ENCODE measurements at regions not wholly inside any gene's neighbourhood (a gene's known extent, or its start where the extent isn't known, plus 50 kb on each side); places are given as distances from the start of the nearest gene placed in this dataset.
A peak's percentile ranks its signal among the peaks of the same experiment; 100 is the strongest.

DNA sequence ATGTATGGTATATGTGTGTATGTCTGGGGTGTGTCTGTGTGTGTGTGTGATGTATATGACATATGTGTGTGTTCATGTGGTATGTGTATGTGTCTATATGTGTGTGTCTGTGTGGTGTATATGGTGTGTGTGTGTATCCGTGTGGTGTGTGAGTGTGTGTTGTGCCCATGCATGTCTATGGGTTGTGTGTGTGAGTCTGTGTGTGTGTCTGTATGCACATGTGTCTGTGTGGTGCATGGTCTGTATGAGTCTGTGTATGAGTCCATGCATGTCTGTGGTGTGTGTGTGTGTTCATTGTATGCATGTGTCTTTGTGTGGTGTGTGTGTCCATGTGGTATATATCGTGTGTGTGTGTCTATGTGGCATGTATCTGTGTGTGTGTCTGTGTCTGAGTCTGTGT lies 168.1 kb upstream of the GSC start:
- intact Hi-C loops (cut with DNase I) = loop anchor here (5.0 to 10.0 kb wide), 2 partner anchors 159 to 163 kb away; partner anchors contain the start of gene GSC
- peak overlapping the region in 3 of 4 donors; percentile 91 to 95 (median 94) for H3K27ac ChIP-seq
- 92 to 94% methylated on average over 2 of the region's 2 CpGs for WGBS, 2 donors
- TF ChIP-seq EP300 (IDR thresholded peaks at IDR 0.05) (no peak), POLR2A (IDR thresholded peaks at IDR 0.05) (no peak), POLR2AphosphoS5 (IDR thresholded peaks at IDR 0.05) (no peak)
- TF ChIP-seq, protein P1, sequence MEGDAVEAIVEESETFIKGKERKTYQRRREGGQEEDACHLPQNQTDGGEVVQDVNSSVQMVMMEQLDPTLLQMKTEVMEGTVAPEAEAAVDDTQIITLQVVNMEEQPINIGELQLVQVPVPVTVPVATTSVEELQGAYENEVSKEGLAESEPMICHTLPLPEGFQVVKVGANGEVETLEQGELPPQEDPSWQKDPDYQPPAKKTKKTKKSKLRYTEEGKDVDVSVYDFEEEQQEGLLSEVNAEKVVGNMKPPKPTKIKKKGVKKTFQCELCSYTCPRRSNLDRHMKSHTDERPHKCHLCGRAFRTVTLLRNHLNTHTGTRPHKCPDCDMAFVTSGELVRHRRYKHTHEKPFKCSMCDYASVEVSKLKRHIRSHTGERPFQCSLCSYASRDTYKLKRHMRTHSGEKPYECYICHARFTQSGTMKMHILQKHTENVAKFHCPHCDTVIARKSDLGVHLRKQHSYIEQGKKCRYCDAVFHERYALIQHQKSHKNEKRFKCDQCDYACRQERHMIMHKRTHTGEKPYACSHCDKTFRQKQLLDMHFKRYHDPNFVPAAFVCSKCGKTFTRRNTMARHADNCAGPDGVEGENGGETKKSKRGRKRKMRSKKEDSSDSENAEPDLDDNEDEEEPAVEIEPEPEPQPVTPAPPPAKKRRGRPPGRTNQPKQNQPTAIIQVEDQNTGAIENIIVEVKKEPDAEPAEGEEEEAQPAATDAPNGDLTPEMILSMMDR (IDR thresholded peaks at IDR 0.05) = no peak
- H3K36me3 ChIP-seq = no peaks in the 10 kb centered on the region
- DNase-seq = no peak
- no peaks in the 10 kb centered on the region for H3K9me3 ChIP-seq
- no peaks in the 10 kb centered on the region for H3K27me3 ChIP-seq
- peaks cover 0 to 51% (median 45%) of the 10 kb centered on the region in 4 donors for H3K4me1 ChIP-seq
- H3K4me3 ChIP-seq = no peak overlapping the region

DNA sequence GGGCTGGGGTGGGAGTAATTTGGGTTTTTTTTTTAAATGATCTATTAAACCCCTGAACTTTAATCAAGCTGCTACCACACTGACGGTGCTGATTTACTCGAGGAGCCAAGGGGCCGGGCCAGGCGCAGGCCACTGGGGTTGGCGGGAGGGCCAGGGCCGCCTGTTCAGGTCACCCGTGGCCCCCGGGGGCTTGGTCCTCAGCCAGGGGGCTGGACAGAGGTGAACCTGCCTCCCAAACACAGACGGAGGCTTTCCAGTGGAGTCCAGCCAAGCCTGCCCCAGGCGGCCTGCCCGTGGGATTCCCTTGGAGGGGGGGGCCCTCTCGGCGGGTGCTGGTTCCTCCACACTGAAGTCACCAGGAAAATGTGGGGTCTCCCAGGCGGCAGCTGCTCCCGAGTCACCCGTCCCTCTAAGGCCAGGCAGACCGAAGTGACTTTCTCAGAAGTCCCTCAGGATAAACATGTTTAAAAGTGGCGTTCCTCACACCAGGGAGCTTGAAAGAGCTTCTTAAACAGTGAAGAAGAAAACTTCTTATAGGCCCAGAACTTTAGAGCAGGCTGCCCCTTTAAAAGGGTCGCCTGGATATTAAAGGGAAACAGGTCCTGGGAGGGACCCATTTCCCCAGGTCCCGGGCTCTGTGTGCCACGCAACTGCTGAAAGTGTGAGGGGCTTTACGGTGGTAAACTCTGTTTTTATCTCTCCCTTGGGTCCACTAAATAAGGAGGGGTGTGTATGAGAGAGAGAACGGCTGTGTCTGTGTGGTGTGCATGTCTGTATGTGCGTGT lies 167.2 kb upstream of the GSC start:
- peaks cover 0 to 59% (median 50%) of the 10 kb centered on the region in 4 donors for H3K4me1 ChIP-seq
- no peaks in the 10 kb centered on the region for H3K36me3 ChIP-seq
- TF ChIP-seq POLR2A (IDR thresholded peaks at IDR 0.05) (no peak), POLR2AphosphoS5 (IDR thresholded peaks at IDR 0.05) (no peak), EP300 (IDR thresholded peaks at IDR 0.05) (no peak)
- TF ChIP-seq, protein P1 (IDR thresholded peaks at IDR 0.05) = no peak
- WGBS, 2 donors = 60 to 68% methylated on average over 24 of the region's 24 CpGs
- no peaks in the 10 kb centered on the region for H3K27me3 ChIP-seq
- peak overlapping the region; percentile 21 to 44 (median 41) for H3K4me3 ChIP-seq
- intact Hi-C loops (cut with DNase I) = loop anchor here (1.0 to 10.0 kb wide), 6 partner anchors 34 to 162 kb away; partner anchors contain the start of gene GSC
- H3K9me3 ChIP-seq = no peaks in the 10 kb centered on the region
- peak overlapping the region; percentile 90 to 95 (median 92) for H3K27ac ChIP-seq
- peak; percentile 79 for DNase-seq

DNA sequence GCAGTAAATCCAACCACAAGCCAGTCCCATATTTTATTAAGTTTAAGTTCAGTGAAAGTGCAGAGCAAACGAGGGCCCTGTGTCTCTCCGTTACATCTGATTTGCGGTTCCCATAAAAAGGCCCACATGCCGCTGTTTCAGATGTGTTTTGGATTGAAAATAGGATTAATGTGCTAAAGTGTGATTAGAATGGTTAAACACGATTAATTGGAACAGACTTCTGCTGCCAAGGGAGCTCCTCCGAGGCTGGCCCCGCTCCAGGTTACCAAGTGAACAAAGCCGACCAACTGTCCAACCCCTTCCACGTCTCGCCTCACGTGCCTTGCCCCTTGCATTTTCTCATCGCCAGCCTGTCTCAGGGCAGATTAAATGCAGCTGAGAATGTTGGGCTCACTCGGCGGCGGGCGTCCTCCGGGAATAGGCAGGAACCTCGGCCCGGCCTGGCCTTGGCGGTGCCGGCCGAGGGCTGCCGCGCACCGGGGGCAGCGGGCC lies 166.5 kb upstream of the GSC start:
- DNase-seq = peak; percentile 94
- peak overlapping the region; percentile 21 to 44 (median 41) for H3K4me3 ChIP-seq
- intact Hi-C loops (cut with DNase I) = loop anchor here (1.0 to 10.0 kb wide), 6 partner anchors 34 to 162 kb away; partner anchors contain the start of gene GSC
- WGBS, 2 donors = 68 to 78% methylated on average over 26 of the region's 26 CpGs
- H3K27ac ChIP-seq = peak overlapping the region; percentile 90 to 95 (median 92)
- TF ChIP-seq POLR2A (IDR thresholded peaks at IDR 0.05) (no peak), EP300 (IDR thresholded peaks at IDR 0.05) (peak in 2 of 4 donors; percentile 4 to 40), POLR2AphosphoS5 (IDR thresholded peaks at IDR 0.05) (peak in 3 of 4 donors; percentile 70 to 80 (median 78))
- TF ChIP-seq, protein P1 (IDR thresholded peaks at IDR 0.05) = no peak
- H3K36me3 ChIP-seq = no peaks in the 10 kb centered on the region
- peaks cover 0 to 59% (median 53%) of the 10 kb centered on the region in 4 donors for H3K4me1 ChIP-seq
- H3K9me3 ChIP-seq = no peaks in the 10 kb centered on the region
- H3K27me3 ChIP-seq = no peaks in the 10 kb centered on the region

DNA sequence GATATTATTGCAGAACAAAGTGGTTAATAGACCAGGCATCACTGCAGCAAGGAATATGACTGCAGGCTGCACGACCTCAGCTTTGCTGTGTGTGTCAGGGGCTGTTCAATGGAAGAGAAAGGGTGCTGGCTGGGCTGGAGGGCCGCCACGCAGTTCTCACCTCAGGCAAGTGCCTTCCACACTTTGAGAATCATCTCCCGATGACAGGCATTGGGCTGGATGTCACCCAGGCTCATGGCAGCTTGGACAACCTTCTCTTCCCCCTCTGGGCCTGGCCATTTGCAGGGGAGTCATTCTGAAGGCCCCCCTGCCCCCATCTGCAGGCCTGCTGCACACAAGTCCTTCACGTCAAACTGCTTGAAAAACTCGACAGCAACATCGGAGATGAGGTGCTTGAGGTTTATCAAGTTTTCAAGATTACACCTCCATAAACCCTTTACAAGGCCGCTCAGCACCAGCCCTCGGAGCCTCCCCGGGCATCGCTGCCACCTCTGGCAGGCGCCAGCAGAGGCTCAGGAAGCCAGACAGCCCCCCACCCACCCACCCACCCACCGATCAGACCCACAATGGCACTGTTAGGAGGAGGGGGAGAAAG lies 165.9 kb upstream of the GSC start:
- intact Hi-C loops (cut with DNase I) = loop anchor here (1.0 to 10.0 kb wide), 6 partner anchors 35 to 161 kb away; partner anchors contain the start of gene GSC
- Histone ChIP-seq H3K4me1 (peaks cover 0 to 59% (median 53%) of the 10 kb centered on the region in 4 donors), H3K9me3 (no peaks in the 10 kb centered on the region), H3K36me3 (no peaks in the 10 kb centered on the region), H3K27me3 (no peaks in the 10 kb centered on the region), H3K27ac (peak overlapping the region; percentile 90 to 95 (median 92)), H3K4me3 (no peak overlapping the region)
- DNase-seq = no peak
- WGBS, 2 donors = 73 to 74% methylated on average over 13 of the region's 13 CpGs
- no peak for TF ChIP-seq POLR2AphosphoS5 (IDR thresholded peaks at IDR 0.05)
- no peak for TF ChIP-seq EP300 (IDR thresholded peaks at IDR 0.05)
- TF ChIP-seq, protein P1 (IDR thresholded peaks at IDR 0.05) = no peak
- no peak for TF ChIP-seq POLR2A (IDR thresholded peaks at IDR 0.05)
